K562 (cell line): ENCODE measurements at regions not wholly inside any gene's neighbourhood (a gene's known extent, or its start where the extent isn't known, plus 50 kb on each side); places are given as distances from the start of the nearest gene placed in this dataset.
A peak's percentile ranks its signal among the peaks of the same experiment; 100 is the strongest.

Experiments used
- ATAC-seq: fragments of 200-7000 bp; cut with Tn5 transposase; 3 replicates; pipeline ENCODE4 v1.9.1; 2020; ENCODE audit warnings: moderate library complexity
- BruUV-seq: library from RNA; stranded (reverse); fragments of 400-500 nt; replicated peaks from 2 replicates; lab custom pipeline; 2021; lab: Mats Ljungman, UMichigan
- CTCF ChIA-PET: fragments of 300-600 bp; formaldehyde crosslinking; extraction: SDS; loops from one replicate; lab custom pipeline; 2021; ENCODE audit warnings: low intra/inter-chr PET ratio; lab: Yijun Ruan, JAX
- POLR2A ChIA-PET: fragments of 300-600, 350-650 bp; sonication (Branson Sonifier 250); formaldehyde crosslinking; extraction: SDS; loops from one replicate; lab custom pipeline; 2021; ENCODE audit warnings: antibody characterized with exemption, inconsistent platforms; lab: Yijun Ruan, JAX
- DNase-seq, 4 experiments: peaks; one replicate each; pipeline versions ENCODE4 v3.0.0 to v3.0.0-alpha.2; 2011 to 2018; ENCODE audit warnings: low spot score in 3 of 4, mixed read lengths in 3 of 4; ENCODE audit errors: extremely low read depth in 1 of 4
- FAIRE-seq: peaks from 2 replicates; lab custom pipeline; 2011; peaks lifted over from hg19 to GRCh38; lab: Jason Lieb, UNC
- H2AFZ ChIP-seq: 2 replicates; pipeline ENCODE4 v1.6.0; 2011; ENCODE audit warnings: low read depth, low read length, control low read depth, inconsistent platforms
- H3K27ac ChIP-seq: fragments of 200-600 bp; 3 replicates; pipeline ENCODE4 v1.8.0; 2011; ENCODE audit warnings: low read depth, mild to moderate bottlenecking, control low read depth, inconsistent platforms, low read length, moderate library complexity, mixed read lengths; ENCODE audit errors: extremely low read depth
- H3K27me3 ChIP-seq, 2 experiments: fragments of 300-600 bp in 1 of 2; 2 replicates in 1 of 2; 3 replicates in 1 of 2; pipeline versions ENCODE4 v1.6.0 to v1.8.0; 2011; ENCODE audit warnings: inconsistent platforms in 2 of 2, low read length in 2 of 2, mild to moderate bottlenecking in 1 of 2, mixed read lengths in 1 of 2, moderate library complexity in 1 of 2; ENCODE audit not compliant: control insufficient read depth in 2 of 2, insufficient read depth in 2 of 2
- H3K36me3 ChIP-seq: fragments of 300-600 bp; 3 replicates; pipeline ENCODE4 v1.8.0; 2011; ENCODE audit warnings: mild to moderate bottlenecking, low read length, inconsistent platforms; ENCODE audit not compliant: control insufficient read depth, insufficient read depth
- H3K4me1 ChIP-seq, 2 experiments: fragments of 200-600 bp in 1 of 2; replicated peaks in 1 of 2; 2 replicates in 1 of 2; 3 replicates in 1 of 2; pipeline versions ENCODE4 v1.5.1 to v1.8.0; 2011; ENCODE audit warnings: inconsistent platforms in 2 of 2, low read length in 2 of 2, mild to moderate bottlenecking in 1 of 2, mixed read lengths in 1 of 2, moderate library complexity in 1 of 2; ENCODE audit not compliant: control insufficient read depth in 2 of 2, insufficient read depth in 2 of 2
- H3K4me2 ChIP-seq: 2 replicates; pipeline ENCODE4 v1.6.1; 2011; ENCODE audit warnings: low read length, control low read depth, inconsistent platforms, mixed read lengths; ENCODE audit not compliant: insufficient read depth
- H3K4me3 ChIP-seq: fragments of 200-600 bp; sonication (generic), shearing (Covaris generic); 2 replicates; pipeline ENCODE4 v1.5.1; 2016; ENCODE audit warnings: control low read depth, inconsistent platforms
- H3K79me2 ChIP-seq: fragments of 200-600 bp; 3 replicates; pipeline ENCODE4 v1.8.0; 2011; ENCODE audit warnings: low read length, inconsistent platforms; ENCODE audit not compliant: control insufficient read depth, insufficient read depth
- H3K9ac ChIP-seq, 2 experiments: 2 replicates each; pipeline versions ENCODE4 v1.6.0 to v1.6.1; 2011; ENCODE audit warnings: low read depth in 2 of 2, low read length in 2 of 2, control low read depth in 1 of 2, inconsistent platforms in 1 of 2, mild to moderate bottlenecking in 1 of 2, mixed read lengths in 1 of 2; ENCODE audit not compliant: insufficient read depth in 1 of 2
- H3K9me1 ChIP-seq: one replicate; pipeline ENCODE4 v1.6.0; 2011; ENCODE audit warnings: inconsistent platforms, mild to moderate bottlenecking, low read length, moderate library complexity; ENCODE audit not compliant: control insufficient read depth, insufficient read depth
- H3K9me3 ChIP-seq: replicated peaks from 2 replicates; pipeline ENCODE4 v1.5.1; 2011; ENCODE audit warnings: low read depth, low read length, inconsistent platforms; ENCODE audit not compliant: control insufficient read depth, insufficient read depth
- H4K20me1 ChIP-seq: replicated peaks from 2 replicates; pipeline ENCODE4 v1.6.1; 2011; ENCODE audit warnings: low read length, inconsistent platforms, mixed read lengths; ENCODE audit not compliant: control insufficient read depth, insufficient read depth
- CREM ChIP-seq: IDR thresholded peaks from 2 replicates; pipeline ENCODE4 v1.6.1; 2014; ENCODE audit warnings: antibody characterized with exemption, low read depth
- SMC3 ChIP-seq: conservative IDR thresholded peaks from 2 replicates; pipeline ENCODE4 v1.6.1; 2011; ENCODE audit warnings: low read depth, low read length, improper control_type of control experiment; ENCODE audit not compliant: insufficient read depth
- SRSF1 ChIP-seq: fragments of 200-400 bp; formaldehyde crosslinking; IDR thresholded peaks from 2 replicates; pipeline ENCODE4 v1.6.1; 2017; ENCODE audit warnings: mild to moderate bottlenecking, low read depth, low read length, moderate library complexity
- STAT5B ChIP-seq: fragments of 250-450 bp; sonication (Bioruptor Pico); IDR thresholded peaks from 2 replicates; pipeline ENCODE4 v1.8.0; 2021; ENCODE audit warnings: mild to moderate bottlenecking, inconsistent platforms
- ZBTB40 ChIP-seq, 2 experiments: fragments of 450-650 bp in 1 of 2; sonication (generic) in 1 of 2; formaldehyde crosslinking in 1 of 2; IDR thresholded peaks; 2 replicates each; pipeline versions ENCODE4 v1.7.1 to v1.9.0; 2016 to 2022; ENCODE audit warnings: inconsistent platforms in 1 of 2, mild to moderate bottlenecking in 1 of 2, missing genetic modification reagents in 1 of 2
- ZFX ChIP-seq: sonication (generic); formaldehyde crosslinking; IDR thresholded peaks from 2 replicates; pipeline ENCODE4 v1.8.0; 2022; ENCODE audit warnings: mild to moderate bottlenecking, missing genetic modification reagents, moderate library complexity
- ZZZ3 ChIP-seq: fragments of 450-650 bp; IDR thresholded peaks from 2 replicates; pipeline ENCODE4 v1.6.1; 2016; ENCODE audit warnings: antibody characterized with exemption, mild to moderate bottlenecking, moderate library complexity
- WGBS: fragments of 100-300 bp; shearing (Covaris generic); methylation state at CpG from one replicate; pipeline ENCODE4 v1.1.6; 2016; ENCODE audit warnings: low coverage, mixed read lengths; ENCODE audit not compliant: insufficient coverage; ENCODE audit errors: missing lambda C conversion rate; 5-methylcytosine and 5-hydroxymethylcytosine counted together
- in situ Hi-C: fragments of 300-500 bp; cut with MboI; formaldehyde crosslinking; loops from 4 replicates; pipeline ENCODE4 v1.15.0; 2018; ENCODE audit warnings: inconsistent platforms, mixed read lengths
- intact Hi-C: fragments of 100-400 bp; cut with micrococcal nuclease; formaldehyde crosslinking; loops from 2 replicates; pipeline ENCODE4 v1.14.2; 2022
- TF ChIP-seq, protein P1 (sequence below): sonication (generic); formaldehyde crosslinking; IDR thresholded peaks from 2 replicates; pipeline ENCODE4 v1.8.0; 2022; ENCODE audit warnings: missing genetic modification reagents, mild to moderate bottlenecking, moderate library complexity, borderline replicate concordance
- TF ChIP-seq, protein P2 (sequence below): fragments of 250-450 bp; sonication (Bioruptor Pico); IDR thresholded peaks from 2 replicates; pipeline ENCODE4 v1.8.0; 2021; ENCODE audit warnings: moderate library complexity, mild to moderate bottlenecking, inconsistent platforms

- TF ChIP-seq ZZZ3 (no peak), CREM (no peak)
- TF ChIP-seq, all 486 proteins: peak for 0
Measured at GRCh38 chr4:187501731-187502130, 493.8 kb upstream of the ZFP42 start (continued).

GRCh38 chr4:187504974-187505797 lies 490.4 kb upstream of the ZFP42 start:
- Histone ChIP-seq H3K9me1 (no peaks in the 10 kb centered on the region), H4K20me1 (no peaks in the 10 kb centered on the region), H3K27ac (no peak overlapping the region), H3K27me3 (no peaks in the 10 kb centered on the region), H3K79me2 (no peaks in the 10 kb centered on the region), H3K4me1 (no peaks in the 10 kb centered on the region), H3K9ac (no peak overlapping the region), H3K36me3 (no peaks in the 10 kb centered on the region), H3K9me3 (no peaks in the 10 kb centered on the region), H2AFZ (no peak overlapping the region), H3K4me2 (no peak overlapping the region), H3K4me3 (no peak overlapping the region)
- in situ Hi-C loops (no loop called here), intact Hi-C loops (loop anchor here (5.0 kb wide), 1 partner anchor 1178 kb away; no protein-coding TSS in a partner anchor)
- WGBS, result 6% methylated on average over 46 of the region's 55 CpGs
- CTCF ChIA-PET, result no interaction called here
- BruUV-seq, result no TSS peak
- ATAC-seq (peak; percentile 53), FAIRE-seq (no peak), DNase-seq (peak in 1 of 4 experiments; percentile 3)
- POLR2A ChIA-PET, result no interaction called here
- TF ChIP-seq SMC3, result no peak
- TF ChIP-seq, protein P1, sequence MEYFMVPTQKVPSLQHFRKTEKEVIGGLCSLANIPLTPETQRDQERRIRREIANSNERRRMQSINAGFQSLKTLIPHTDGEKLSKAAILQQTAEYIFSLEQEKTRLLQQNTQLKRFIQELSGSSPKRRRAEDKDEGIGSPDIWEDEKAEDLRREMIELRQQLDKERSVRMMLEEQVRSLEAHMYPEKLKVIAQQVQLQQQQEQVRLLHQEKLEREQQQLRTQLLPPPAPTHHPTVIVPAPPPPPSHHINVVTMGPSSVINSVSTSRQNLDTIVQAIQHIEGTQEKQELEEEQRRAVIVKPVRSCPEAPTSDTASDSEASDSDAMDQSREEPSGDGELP (CRISPR knock-in tag), result peak; percentile 37; the same call in 1 of the 2 replicates
- no peak for TF ChIP-seq STAT5B (CRISPR knock-in tag)
- no peak for TF ChIP-seq ZBTB40 (IDR thresholded peaks at IDR 0.05)
- TF ChIP-seq ZBTB40 (CRISPR knock-in tag; IDR thresholded peaks at IDR 0.05), result no peak
- TF ChIP-seq, protein P2, sequence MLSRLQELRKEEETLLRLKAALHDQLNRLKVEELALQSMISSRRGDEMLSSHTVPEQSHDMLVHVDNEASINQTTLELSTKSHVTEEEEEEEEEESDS (CRISPR knock-in tag), result no peak
- TF ChIP-seq SRSF1, result no peak
- peak; percentile 71 for TF ChIP-seq ZFX (CRISPR knock-in tag)
